ENCODE measurements at regions not wholly inside any gene's neighbourhood (a gene's known extent, or its start where the extent isn't known, plus 50 kb on each side); places are given as distances from the start of the nearest gene placed in this dataset.

DNA sequence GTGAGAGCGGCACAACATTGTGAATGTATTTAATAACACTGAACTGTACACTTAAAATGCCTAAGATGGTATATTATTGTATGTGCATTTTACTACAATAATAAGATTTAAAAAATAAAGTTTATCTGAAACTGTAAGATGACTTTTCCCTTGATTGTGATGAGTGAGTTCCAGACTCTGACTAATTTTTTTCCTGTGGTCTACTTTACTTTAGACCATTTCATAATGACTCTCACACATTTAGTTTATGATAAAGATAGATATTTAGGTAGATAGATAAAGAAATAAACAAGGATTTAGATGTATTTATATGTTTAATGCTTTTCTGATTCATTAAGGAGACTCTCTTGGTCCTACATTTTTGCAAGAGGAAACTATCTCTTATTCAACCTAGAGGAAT lies 835.9 kb upstream of the SORCS1 start:
- Histone ChIP-seq H3K9ac (ENCODE audit: low read depth in 1 of 2, low read length in 2 of 2) (no peak overlapping the region), H3K36me3 (ENCODE audit: control insufficient read depth in 4 of 4, insufficient read depth in 3 of 4, low read depth in 1 of 4, low read length in 3 of 4) (no peaks in the 10 kb centered on the region), H3K4me3 (ENCODE audit: low read depth in 1 of 3, low read length in 3 of 3) (no peak overlapping the region), H3K9me3 (ENCODE audit: control insufficient read depth in 4 of 4, low read length in 3 of 4) (no peaks in the 10 kb centered on the region), H3K27ac (ENCODE audit: low read depth in 1 of 2, low read length in 2 of 2) (no peak overlapping the region), H3K4me1 (ENCODE audit: control insufficient read depth in 4 of 4, insufficient read depth in 4 of 4, low read length in 3 of 4) (no peaks in the 10 kb centered on the region), H3K27me3 (ENCODE audit: control insufficient read depth in 4 of 4, insufficient read depth in 4 of 4, low read length in 3 of 4) (no peaks in the 10 kb centered on the region)
- WGBS, result 86% methylated on average over 1 of the region's 1 CpG
- no peak for DNase-seq (ENCODE audit: low spot score)
- TF ChIP-seq RXRA (IDR thresholded peaks at IDR 0.05) (no peak), GABPA (IDR thresholded peaks at IDR 0.05 in 1 of 2, conservative IDR thresholded peaks at IDR 0.05 in 1 of 2) (no peak), TAF1 (conservative IDR thresholded peaks at IDR 0.05) (no peak), RAD21 (IDR thresholded peaks at IDR 0.05) (no peak), HNF4G (IDR thresholded peaks at IDR 0.05) (no peak), YY1 (IDR thresholded peaks at IDR 0.05) (no peak), NR2F2 (IDR thresholded peaks at IDR 0.05) (no peak), JUND (IDR thresholded peaks at IDR 0.05) (no peak), FOXA1 (IDR thresholded peaks at IDR 0.05) (no peak), EGR1 (IDR thresholded peaks at IDR 0.05; ENCODE audit: low read depth in 2 of 2) (no peak), FOXA2 (IDR thresholded peaks at IDR 0.05) (no peak)
- TF ChIP-seq, protein P1, sequence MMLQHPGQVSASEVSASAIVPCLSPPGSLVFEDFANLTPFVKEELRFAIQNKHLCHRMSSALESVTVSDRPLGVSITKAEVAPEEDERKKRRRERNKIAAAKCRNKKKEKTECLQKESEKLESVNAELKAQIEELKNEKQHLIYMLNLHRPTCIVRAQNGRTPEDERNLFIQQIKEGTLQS (IDR thresholded peaks at IDR 0.05), result no peak
- TF ChIP-seq, protein P2, sequence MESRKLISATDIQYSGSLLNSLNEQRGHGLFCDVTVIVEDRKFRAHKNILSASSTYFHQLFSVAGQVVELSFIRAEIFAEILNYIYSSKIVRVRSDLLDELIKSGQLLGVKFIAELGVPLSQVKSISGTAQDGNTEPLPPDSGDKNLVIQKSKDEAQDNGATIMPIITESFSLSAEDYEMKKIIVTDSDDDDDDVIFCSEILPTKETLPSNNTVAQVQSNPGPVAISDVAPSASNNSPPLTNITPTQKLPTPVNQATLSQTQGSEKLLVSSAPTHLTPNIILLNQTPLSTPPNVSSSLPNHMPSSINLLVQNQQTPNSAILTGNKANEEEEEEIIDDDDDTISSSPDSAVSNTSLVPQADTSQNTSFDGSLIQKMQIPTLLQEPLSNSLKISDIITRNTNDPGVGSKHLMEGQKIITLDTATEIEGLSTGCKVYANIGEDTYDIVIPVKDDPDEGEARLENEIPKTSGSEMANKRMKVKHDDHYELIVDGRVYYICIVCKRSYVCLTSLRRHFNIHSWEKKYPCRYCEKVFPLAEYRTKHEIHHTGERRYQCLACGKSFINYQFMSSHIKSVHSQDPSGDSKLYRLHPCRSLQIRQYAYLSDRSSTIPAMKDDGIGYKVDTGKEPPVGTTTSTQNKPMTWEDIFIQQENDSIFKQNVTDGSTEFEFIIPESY (IDR thresholded peaks at IDR 0.05), result no peak
- TF ChIP-seq, protein P3, sequence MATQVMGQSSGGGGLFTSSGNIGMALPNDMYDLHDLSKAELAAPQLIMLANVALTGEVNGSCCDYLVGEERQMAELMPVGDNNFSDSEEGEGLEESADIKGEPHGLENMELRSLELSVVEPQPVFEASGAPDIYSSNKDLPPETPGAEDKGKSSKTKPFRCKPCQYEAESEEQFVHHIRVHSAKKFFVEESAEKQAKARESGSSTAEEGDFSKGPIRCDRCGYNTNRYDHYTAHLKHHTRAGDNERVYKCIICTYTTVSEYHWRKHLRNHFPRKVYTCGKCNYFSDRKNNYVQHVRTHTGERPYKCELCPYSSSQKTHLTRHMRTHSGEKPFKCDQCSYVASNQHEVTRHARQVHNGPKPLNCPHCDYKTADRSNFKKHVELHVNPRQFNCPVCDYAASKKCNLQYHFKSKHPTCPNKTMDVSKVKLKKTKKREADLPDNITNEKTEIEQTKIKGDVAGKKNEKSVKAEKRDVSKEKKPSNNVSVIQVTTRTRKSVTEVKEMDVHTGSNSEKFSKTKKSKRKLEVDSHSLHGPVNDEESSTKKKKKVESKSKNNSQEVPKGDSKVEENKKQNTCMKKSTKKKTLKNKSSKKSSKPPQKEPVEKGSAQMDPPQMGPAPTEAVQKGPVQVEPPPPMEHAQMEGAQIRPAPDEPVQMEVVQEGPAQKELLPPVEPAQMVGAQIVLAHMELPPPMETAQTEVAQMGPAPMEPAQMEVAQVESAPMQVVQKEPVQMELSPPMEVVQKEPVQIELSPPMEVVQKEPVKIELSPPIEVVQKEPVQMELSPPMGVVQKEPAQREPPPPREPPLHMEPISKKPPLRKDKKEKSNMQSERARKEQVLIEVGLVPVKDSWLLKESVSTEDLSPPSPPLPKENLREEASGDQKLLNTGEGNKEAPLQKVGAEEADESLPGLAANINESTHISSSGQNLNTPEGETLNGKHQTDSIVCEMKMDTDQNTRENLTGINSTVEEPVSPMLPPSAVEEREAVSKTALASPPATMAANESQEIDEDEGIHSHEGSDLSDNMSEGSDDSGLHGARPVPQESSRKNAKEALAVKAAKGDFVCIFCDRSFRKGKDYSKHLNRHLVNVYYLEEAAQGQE (IDR thresholded peaks at IDR 0.05), result no peak
- TF ChIP-seq, protein P4, sequence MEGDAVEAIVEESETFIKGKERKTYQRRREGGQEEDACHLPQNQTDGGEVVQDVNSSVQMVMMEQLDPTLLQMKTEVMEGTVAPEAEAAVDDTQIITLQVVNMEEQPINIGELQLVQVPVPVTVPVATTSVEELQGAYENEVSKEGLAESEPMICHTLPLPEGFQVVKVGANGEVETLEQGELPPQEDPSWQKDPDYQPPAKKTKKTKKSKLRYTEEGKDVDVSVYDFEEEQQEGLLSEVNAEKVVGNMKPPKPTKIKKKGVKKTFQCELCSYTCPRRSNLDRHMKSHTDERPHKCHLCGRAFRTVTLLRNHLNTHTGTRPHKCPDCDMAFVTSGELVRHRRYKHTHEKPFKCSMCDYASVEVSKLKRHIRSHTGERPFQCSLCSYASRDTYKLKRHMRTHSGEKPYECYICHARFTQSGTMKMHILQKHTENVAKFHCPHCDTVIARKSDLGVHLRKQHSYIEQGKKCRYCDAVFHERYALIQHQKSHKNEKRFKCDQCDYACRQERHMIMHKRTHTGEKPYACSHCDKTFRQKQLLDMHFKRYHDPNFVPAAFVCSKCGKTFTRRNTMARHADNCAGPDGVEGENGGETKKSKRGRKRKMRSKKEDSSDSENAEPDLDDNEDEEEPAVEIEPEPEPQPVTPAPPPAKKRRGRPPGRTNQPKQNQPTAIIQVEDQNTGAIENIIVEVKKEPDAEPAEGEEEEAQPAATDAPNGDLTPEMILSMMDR (IDR thresholded peaks at IDR 0.05; ENCODE audit: low read depth, low read length, missing input control), result no peak

DNA sequence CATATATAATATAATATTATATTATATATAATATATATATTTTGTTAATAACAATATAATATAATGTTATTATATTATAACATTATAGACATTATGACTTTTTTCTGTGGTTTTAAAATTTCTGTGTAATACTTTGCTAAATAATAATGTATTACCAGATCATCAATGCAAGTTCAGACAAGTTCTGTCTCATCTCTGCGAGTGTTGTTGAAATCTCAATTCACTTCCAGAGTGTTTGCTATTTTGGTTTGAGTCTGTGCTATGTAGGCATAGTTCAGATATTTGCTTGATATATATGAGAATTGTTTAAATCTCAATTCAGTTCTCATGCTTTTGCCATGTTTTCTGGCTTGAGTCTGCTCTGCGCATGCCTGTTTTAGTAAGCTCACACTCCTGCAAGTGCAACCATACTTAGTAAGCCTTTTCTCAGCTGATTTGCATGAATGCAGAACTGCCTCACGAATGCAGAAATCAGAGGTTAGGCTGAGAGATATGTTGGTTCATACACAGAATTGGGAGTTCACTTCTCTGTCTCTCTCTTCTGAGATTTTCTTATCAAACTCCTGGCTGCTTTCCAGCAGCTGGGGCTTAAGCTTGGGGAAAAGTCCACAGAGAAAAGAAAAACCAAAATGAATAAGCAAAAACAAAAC lies 830.2 kb upstream of the SORCS1 start:
- H3K9me3 ChIP-seq (ENCODE audit: control insufficient read depth in 4 of 4, low read length in 3 of 4), result no peaks in the 10 kb centered on the region
- no peaks in the 10 kb centered on the region for H3K27me3 ChIP-seq (ENCODE audit: control insufficient read depth in 4 of 4, insufficient read depth in 4 of 4, low read length in 3 of 4)
- no peak for DNase-seq (ENCODE audit: low spot score)
- H3K9ac ChIP-seq (ENCODE audit: low read depth in 1 of 2, low read length in 2 of 2), result no peak overlapping the region
- H3K27ac ChIP-seq (ENCODE audit: low read depth in 1 of 2, low read length in 2 of 2), result no peak overlapping the region
- no peak overlapping the region for H3K4me3 ChIP-seq (ENCODE audit: low read depth in 1 of 3, low read length in 3 of 3)
- H3K4me1 ChIP-seq (ENCODE audit: control insufficient read depth in 4 of 4, insufficient read depth in 4 of 4, low read length in 3 of 4), result no peaks in the 10 kb centered on the region
- H3K36me3 ChIP-seq (ENCODE audit: control insufficient read depth in 4 of 4, insufficient read depth in 3 of 4, low read depth in 1 of 4, low read length in 3 of 4), result no peaks in the 10 kb centered on the region
- 74% methylated on average over 3 of the region's 3 CpGs for WGBS
- TF ChIP-seq RXRA (IDR thresholded peaks at IDR 0.05), result no peak
- no peak for TF ChIP-seq JUND (IDR thresholded peaks at IDR 0.05)
- TF ChIP-seq, protein P5, sequence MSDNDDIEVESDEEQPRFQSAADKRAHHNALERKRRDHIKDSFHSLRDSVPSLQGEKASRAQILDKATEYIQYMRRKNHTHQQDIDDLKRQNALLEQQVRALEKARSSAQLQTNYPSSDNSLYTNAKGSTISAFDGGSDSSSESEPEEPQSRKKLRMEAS (IDR thresholded peaks at IDR 0.05), result no peak
- no peak for TF ChIP-seq SP1 (IDR thresholded peaks at IDR 0.05)
- TF ChIP-seq HNF4A (conservative IDR thresholded peaks at IDR 0.05), result no peak
- no peak for TF ChIP-seq TAF1 (conservative IDR thresholded peaks at IDR 0.05)
- TF ChIP-seq, protein P3 (IDR thresholded peaks at IDR 0.05), result no peak
- no peak for TF ChIP-seq HNF4G (IDR thresholded peaks at IDR 0.05)
- TF ChIP-seq EGR1 (IDR thresholded peaks at IDR 0.05; ENCODE audit: low read depth in 2 of 2), result no peak
- TF ChIP-seq, protein P4 (IDR thresholded peaks at IDR 0.05; ENCODE audit: low read depth, low read length, missing input control), result no peak
- TF ChIP-seq NR2F2 (IDR thresholded peaks at IDR 0.05), result no peak
- TF ChIP-seq RAD21 (IDR thresholded peaks at IDR 0.05), result no peak

Data from liver (tissue), 8 donors.